HuH-7.5 (cell line): ENCODE measurements at regions not wholly inside any gene's neighbourhood (a gene's known extent, or its start where the extent isn't known, plus 50 kb on each side); places are given as distances from the start of the nearest gene placed in this dataset.
"Not testable (repeated sequence)": the region's sequence is repeated elsewhere in the genome, so short reads cannot be mapped to it uniquely, and the experiment has no call there.

Experiments used
- DNase-seq: peaks from one replicate; pipeline ENCODE4 v3.0.0; 2011; ENCODE audit warnings: low spot score

GRCh38 chr13:53276265-53276664 is 247.7 kb downstream of the OLFM4 start:
- no peak for DNase-seq

GRCh38 chr13:53281677-53282076 is 253.1 kb downstream of the OLFM4 start:
- DNase-seq: no peak

- DNase-seq: no peak
These were observed 257.4 kb downstream of the OLFM4 start for GRCh38 chr13:53285896-53286430.

GRCh38 chr13:53298396-53298795 is 269.8 kb downstream of the OLFM4 start:
- DNase-seq: no peak

GRCh38 chr13:53301449-53301848 is 272.8 kb downstream of the OLFM4 start:
- no peak for DNase-seq

- DNase-seq: not testable (repeated sequence)
These were observed 276.8 kb downstream of the OLFM4 start for GRCh38 chr13:53305419-53305818.

GRCh38 chr13:53310786-53311185 is 282.2 kb downstream of the OLFM4 start:
- no peak for DNase-seq

- DNase-seq: no peak
These were observed 282.9 kb downstream of the OLFM4 start for GRCh38 chr13:53311561-53311960.

GRCh38 chr13:53321296-53321801 is 292.7 kb downstream of the OLFM4 start:
- DNase-seq: no peak

GRCh38 chr13:53324656-53325055 is 296.0 kb downstream of the OLFM4 start:
- DNase-seq: no peak

GRCh38 chr13:53326716-53327115 is 298.1 kb downstream of the OLFM4 start:
- DNase-seq: no peak

GRCh38 chr13:53327680-53328315 is 299.2 kb downstream of the OLFM4 start:
- DNase-seq: no peak

GRCh38 chr13:53336441-53337160 is 308.0 kb downstream of the OLFM4 start:
- no peak for DNase-seq

GRCh38 chr13:53338760-53339159 is 310.1 kb downstream of the OLFM4 start:
- DNase-seq: no peak

GRCh38 chr13:53340505-53341143 is 312.0 kb downstream of the OLFM4 start:
- DNase-seq: no peak

- DNase-seq: no peak
These were observed 312.5 kb downstream of the OLFM4 start for GRCh38 chr13:53341144-53341510.

- DNase-seq: no peak
These were observed 314.2 kb downstream of the OLFM4 start for GRCh38 chr13:53342623-53343360.

GRCh38 chr13:53343361-53343744 is 314.7 kb downstream of the OLFM4 start:
- DNase-seq: no peak

- DNase-seq: no peak
These were observed 322.4 kb downstream of the OLFM4 start for GRCh38 chr13:53351021-53351420.

- DNase-seq: no peak
These were observed 329.0 kb downstream of the OLFM4 start for GRCh38 chr13:53357582-53357981.

GRCh38 chr13:53368948-53369347 is 340.3 kb downstream of the OLFM4 start:
- DNase-seq: no peak

GRCh38 chr13:53379485-53379884 is 350.9 kb downstream of the OLFM4 start:
- no peak for DNase-seq
